Urinary bladder (tissue), 3 donors: ENCODE measurements at regions not wholly inside any gene's neighbourhood (a gene's known extent, or its start where the extent isn't known, plus 50 kb on each side); places are given as distances from the start of the nearest gene placed in this dataset.

ENCODE experiments used
- DNase-seq: peaks from one replicate; pipeline ENCODE4 v3.0.0-alpha.2; 2015; ENCODE audit errors: extremely low spot score
- H3K27ac ChIP-seq: one replicate; pipeline ENCODE4 v1.5.1; 2013; ENCODE audit warnings: low read depth, mild to moderate bottlenecking, moderate library complexity
- H3K36me3 ChIP-seq: one replicate; pipeline ENCODE4 v1.6.1; 2013; ENCODE audit warnings: mild to moderate bottlenecking, moderate library complexity; ENCODE audit not compliant: insufficient read depth
- H3K4me1 ChIP-seq: one replicate; pipeline ENCODE4 v1.6.1; 2013; ENCODE audit warnings: mild to moderate bottlenecking, moderate library complexity; ENCODE audit not compliant: insufficient read depth
- H3K4me3 ChIP-seq: one replicate; pipeline ENCODE4 v1.5.1; 2013; ENCODE audit warnings: low read depth, low read length
- WGBS: extraction: QIAGEN DNeasy Blood & Tissue Kit; methylation state at CpG from one replicate; pipeline ENCODE4 v1.1.7; 2013; 5-methylcytosine and 5-hydroxymethylcytosine counted together
- donor health status: healthy with polysubstance abuse.
- donor health status: healthy.

DNA sequence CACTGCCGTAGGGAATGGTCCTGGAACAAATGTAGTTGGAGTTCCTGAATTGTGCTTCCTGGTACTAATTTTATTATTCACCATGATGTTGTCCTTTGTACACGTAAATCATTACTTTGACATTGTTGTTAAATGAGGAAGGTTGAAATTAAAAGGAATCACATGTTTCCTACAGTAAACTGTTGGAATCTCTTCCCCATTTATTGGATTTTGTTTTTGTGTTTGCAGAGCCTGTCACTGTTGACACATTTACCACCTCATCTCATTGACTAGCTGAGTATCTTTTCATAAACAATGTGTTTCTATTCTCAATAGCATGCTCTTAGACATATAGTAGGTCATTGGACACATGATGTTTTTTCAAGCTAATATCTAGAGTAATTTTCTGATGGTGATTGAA, 1012.5 kb downstream of the NR2F1-AS1 start:
- WGBS = 86% methylated on average over 2 of the region's 2 CpGs

DNA sequence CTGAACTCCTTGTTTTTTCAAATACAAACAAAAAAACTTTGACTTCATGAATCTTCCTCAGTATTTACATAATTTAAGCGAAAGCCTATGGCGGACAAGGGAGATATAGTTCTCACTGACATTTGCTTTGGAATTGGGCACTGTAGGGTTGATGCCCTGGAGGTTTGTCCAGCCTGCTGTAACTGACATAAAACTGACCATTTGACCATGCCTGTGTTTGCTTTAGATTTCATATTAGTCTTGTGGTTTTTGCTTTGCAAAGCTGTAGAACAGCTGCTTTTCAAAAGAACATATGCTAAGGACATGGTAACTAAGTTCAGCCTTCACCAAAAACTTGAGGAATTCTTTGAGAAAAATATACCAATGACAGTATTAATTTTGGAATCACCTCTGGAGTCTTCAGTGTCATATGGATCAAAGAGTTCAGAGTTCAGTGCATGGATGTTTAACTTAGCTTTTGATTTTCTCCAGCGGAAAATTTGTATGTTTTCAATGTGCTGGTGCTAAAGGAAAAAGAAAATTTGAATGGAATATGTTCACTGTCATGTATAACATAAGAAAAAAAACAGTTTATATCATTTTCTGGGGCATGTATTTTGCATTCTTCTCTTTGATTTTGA, 1013.1 kb downstream of the NR2F1-AS1 start:
- H3K4me1 ChIP-seq = no peaks in the 10 kb centered on the region
- 96% methylated on average over 3 of the region's 3 CpGs for WGBS
- DNase-seq = no peak

More for the DNA sequence above, 1012.5 kb downstream of the NR2F1-AS1 start:
- no peak for DNase-seq
- Histone ChIP-seq H3K36me3 (no peaks in the 10 kb centered on the region), H3K4me3 (no peak overlapping the region), H3K27ac (no peak overlapping the region), H3K4me1 (no peaks in the 10 kb centered on the region)

DNA sequence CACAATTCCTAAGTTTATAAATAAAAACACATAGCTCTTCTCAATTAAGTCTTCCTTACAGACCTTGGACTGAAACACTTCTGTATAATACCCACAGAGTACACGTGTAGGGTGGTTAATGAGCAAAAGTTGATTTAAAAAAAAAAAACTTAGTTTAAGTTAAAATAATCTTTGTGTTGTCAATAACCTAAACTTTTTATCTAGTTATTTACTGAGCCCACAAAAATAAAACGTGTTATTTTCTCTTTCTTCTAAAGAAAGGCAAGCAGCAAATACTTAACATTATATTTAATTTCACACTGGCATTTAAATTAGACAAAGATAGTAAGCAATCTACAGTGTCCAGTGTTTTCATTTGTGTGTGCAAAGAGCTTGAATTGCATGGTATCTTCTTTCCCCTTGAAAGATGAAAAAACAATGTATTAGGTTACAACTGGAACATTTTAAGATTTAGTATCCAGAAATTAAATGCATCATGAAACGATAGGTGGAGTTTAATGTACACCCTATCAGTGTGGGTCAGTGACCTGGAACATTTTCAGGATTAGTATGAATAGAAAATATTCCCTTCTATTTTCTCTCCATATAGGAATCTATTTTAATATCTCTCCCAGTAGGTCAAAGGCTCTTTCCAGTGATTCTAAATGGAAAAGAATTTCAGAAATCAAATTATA, 1014.8 kb downstream of the NR2F1-AS1 start:
- 56% methylated on average over 3 of the region's 3 CpGs for WGBS
- no peak overlapping the region for H3K27ac ChIP-seq
- H3K36me3 ChIP-seq = no peaks in the 10 kb centered on the region
- DNase-seq = no peak
- H3K4me1 ChIP-seq = no peaks in the 10 kb centered on the region
- no peak overlapping the region for H3K4me3 ChIP-seq

More for the DNA sequence above, 1013.1 kb downstream of the NR2F1-AS1 start:
- Histone ChIP-seq H3K27ac (no peak overlapping the region), H3K36me3 (no peaks in the 10 kb centered on the region), H3K4me3 (no peak overlapping the region)

DNA sequence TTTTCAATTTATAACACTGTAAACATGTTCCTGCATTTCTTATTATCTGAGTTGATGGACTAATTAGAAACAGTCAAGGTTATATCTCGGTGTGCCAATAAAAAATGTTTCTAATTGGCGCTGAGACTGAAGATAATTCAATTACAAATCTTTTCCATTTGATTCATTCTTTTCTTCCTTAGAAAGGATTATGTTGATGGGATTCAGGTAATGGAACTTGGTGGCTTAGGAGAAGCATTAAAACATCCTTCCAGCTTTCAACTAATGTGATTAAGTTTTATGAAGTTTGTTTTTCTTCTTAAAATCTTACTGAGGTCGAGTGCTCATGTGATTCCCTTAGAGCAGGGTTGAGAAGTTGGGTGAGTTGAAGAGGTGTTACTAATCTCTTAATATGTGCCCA, 1015.3 kb downstream of the NR2F1-AS1 start:
- no peaks in the 10 kb centered on the region for H3K4me1 ChIP-seq
- no peak for DNase-seq
- WGBS = 70% methylated on average over 3 of the region's 3 CpGs
- no peaks in the 10 kb centered on the region for H3K36me3 ChIP-seq
- H3K4me3 ChIP-seq = no peak overlapping the region
- no peak overlapping the region for H3K27ac ChIP-seq

DNA sequence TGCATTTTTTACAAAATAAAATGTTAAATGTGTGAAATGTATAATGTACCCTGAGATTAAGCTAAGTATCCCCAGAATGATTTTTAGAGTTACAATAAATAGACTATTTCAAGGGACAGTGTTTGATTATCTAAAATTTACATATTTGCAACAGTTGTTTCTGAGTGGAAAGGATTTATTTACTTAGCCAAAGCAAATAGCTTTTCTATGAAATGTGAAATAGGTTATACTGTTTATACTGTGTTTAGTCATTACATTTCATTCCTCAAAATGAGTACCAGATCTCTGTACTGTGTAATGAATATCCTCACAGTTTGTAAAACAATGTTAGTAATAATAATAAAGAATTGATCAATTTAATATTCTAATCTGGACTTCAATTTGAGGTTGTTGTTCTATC, 1019.0 kb downstream of the NR2F1-AS1 start:
- H3K27ac ChIP-seq = no peak overlapping the region
- no peaks in the 10 kb centered on the region for H3K4me1 ChIP-seq
- no peak overlapping the region for H3K4me3 ChIP-seq
- H3K36me3 ChIP-seq = no peaks in the 10 kb centered on the region
- DNase-seq = no peak

DNA sequence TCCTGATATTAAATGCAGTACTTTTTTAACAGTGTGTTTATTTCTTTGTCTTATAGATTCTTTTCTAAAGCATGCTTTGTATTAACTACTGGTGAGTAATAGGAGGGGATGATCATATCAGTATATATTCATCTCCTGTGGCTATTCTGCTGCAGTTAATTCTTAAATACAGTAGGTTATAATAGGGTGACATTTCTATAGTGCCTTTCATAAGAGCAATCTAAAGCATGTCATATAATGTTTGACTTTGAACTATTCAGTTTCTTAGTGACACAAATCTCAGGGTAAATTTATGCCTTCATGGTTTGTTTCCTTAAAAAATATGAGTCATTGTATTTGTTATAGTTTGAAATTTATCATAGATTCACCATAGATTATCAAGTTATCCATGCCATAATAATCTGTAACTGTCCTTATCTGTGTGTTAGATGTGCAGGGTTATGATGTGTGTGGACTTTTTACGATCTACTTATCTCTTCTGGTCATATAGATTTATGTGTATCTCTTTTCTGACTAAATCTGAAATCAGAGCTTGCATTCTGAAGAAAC, 1019.5 kb downstream of the NR2F1-AS1 start:
- Histone ChIP-seq H3K27ac (no peak overlapping the region), H3K4me3 (no peak overlapping the region), H3K36me3 (no peaks in the 10 kb centered on the region), H3K4me1 (no peaks in the 10 kb centered on the region)
- DNase-seq = no peak
- WGBS = 41% methylated on average over 1 of the region's 1 CpG

DNA sequence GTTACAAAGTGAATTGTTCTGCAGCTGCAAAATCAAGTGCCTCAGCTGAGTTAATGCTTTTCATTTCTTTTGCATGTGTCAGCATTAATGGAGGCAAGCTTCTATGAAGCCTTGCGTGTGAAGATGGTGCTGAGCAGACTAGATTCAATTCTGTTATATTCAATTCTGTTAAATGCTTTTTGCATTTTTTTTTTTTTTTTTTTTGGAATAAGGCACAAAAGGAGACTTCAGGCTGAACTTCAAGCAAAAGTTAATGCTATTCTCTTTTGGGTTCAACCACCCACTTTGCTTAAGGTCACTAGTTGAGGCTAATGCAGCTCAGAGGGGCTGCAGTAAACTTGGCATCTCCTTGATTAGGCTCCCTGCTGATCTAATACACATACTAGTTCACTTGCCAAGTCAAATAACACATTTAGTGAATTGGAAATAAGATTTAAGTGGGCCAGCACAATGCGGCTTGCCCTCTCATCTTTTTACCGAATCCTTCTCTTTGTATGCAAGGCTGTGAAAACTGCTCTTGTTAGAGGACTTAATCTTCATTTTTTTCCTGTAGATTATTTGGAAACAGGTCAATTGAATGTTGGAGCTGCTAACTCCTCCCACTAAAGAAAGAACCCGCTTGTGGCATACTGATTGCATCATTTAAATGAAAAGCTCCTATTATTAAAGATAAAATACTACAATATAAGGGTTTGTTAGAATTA, 1020.2 kb downstream of the NR2F1-AS1 start:
- DNase-seq = no peak
- Histone ChIP-seq H3K4me3 (no peak overlapping the region), H3K4me1 (no peaks in the 10 kb centered on the region), H3K27ac (no peak overlapping the region), H3K36me3 (no peaks in the 10 kb centered on the region)
- 72% methylated on average over 4 of the region's 4 CpGs for WGBS

DNA sequence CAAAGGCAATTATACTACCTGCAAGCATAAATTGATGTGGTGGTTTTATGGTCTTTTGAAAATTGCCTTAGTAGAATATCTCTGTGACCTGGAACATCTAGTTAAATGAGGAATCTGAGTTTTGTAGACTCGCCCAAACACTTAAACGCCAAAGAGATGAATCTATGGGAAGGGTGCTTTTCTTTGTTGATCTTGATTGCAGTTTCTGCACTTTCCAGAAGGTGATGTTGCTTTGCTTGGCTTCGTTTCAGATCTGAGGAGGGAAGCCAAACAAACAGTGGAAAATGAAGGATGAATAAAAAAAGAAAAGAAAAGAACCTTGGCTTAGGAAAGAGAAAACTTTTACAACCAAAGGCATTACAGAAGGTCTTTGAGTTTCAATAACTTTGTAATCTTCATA, 1021.2 kb downstream of the NR2F1-AS1 start:
- no peaks in the 10 kb centered on the region for H3K36me3 ChIP-seq
- H3K27ac ChIP-seq = no peak overlapping the region
- DNase-seq = no peak
- no peaks in the 10 kb centered on the region for H3K4me1 ChIP-seq
- 47% methylated on average over 3 of the region's 3 CpGs for WGBS
- no peak overlapping the region for H3K4me3 ChIP-seq

DNA sequence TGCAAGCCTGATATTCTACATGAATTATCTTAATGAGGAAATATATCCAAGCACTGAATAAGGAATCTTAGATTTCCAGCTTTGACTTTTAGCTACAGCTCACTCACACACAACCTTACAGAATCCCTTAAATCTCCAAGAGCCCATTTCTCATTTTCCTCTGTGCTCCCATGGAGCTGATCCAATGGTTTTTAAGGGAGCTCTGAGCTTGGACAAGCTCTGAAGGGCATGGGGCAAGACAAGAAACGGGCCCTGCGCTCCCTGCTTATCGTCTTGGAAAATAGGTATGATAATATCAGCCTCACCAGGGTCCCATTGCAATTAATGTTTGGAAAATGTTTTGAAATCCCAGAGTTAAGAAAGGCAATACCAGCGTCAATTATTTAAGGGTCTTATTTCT, 1021.7 kb downstream of the NR2F1-AS1 start:
- 86% methylated on average over 4 of the region's 4 CpGs for WGBS
- Histone ChIP-seq H3K27ac (no peak overlapping the region), H3K36me3 (no peaks in the 10 kb centered on the region), H3K4me3 (no peak overlapping the region), H3K4me1 (no peaks in the 10 kb centered on the region)
- no peak for DNase-seq

DNA sequence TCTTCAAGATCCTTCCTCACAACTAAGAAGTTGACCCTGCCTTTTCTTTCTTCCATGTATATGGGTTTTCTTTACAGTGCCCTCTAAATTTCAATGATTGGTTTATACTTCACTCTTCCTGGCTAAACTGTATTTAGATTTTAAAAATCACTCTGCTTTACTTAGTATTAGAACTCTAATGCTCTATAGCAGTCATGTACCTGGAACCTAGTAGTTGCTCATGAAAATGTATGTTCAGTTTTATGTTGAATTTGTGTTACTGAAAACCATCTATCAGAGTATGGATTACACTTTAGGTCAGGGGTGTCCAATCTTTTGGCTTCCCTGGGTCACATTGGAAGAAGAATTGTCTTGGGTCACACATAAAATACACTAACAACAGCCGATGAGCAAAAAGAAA, 1024.3 kb downstream of the NR2F1-AS1 start:
- no peaks in the 10 kb centered on the region for H3K36me3 ChIP-seq
- DNase-seq = no peak
- no peak overlapping the region for H3K4me3 ChIP-seq
- no peaks in the 10 kb centered on the region for H3K4me1 ChIP-seq
- 93% methylated on average over 1 of the region's 1 CpG for WGBS
- no peak overlapping the region for H3K27ac ChIP-seq

DNA sequence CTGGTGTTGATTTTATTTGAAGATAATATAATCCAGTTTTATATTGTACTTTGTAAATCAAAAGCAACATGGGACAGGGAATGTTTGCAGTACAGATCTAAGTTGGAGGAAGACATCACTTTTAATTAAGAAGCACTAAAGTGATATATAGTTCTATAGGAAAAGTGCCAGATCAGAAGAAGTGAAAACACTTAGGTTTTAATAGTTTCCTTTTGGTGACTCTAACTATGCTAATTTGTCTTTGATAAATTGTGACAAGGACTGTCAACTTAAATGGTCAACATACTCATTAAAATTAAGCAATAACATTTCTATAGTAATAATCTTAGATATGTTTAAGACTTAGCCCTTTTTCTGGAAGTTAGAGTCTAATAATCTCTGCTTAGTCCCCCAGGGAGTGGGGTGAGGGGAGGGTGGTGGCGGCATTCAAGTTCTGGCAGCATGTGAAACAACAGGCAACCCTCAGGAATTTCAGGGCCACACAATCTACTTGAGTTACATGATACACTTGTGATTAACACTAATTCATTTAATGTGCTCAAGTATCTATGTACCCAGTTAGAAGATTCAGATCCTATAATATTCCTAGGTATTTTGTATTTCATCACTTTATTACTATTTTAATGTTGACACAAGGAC, 1026.5 kb downstream of the NR2F1-AS1 start:
- H3K36me3 ChIP-seq = no peaks in the 10 kb centered on the region
- no peaks in the 10 kb centered on the region for H3K4me1 ChIP-seq
- no peak for DNase-seq
- 92% methylated on average over 1 of the region's 1 CpG for WGBS
- H3K27ac ChIP-seq = no peak overlapping the region
- H3K4me3 ChIP-seq = no peak overlapping the region

DNA sequence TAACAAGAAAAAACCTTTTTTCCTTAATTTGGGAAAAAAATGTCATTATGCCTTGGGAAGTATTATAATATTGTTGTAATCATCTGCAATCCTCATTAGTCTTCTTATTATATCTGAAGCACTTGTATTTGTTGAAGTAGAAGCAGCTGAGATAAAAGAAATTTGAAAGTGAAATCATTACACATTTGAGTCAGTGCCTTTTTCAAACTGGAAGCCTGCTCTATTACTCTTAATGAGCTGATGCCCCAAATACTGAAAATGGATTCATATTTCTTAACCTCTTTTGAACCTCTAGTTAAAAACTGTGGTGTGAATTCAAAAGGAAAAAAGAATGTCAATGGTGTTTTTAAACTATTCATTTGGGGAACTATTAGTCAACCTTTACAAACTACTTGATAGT, 1027.7 kb downstream of the NR2F1-AS1 start:
- no peak for DNase-seq
- no peak overlapping the region for H3K27ac ChIP-seq

DNA sequence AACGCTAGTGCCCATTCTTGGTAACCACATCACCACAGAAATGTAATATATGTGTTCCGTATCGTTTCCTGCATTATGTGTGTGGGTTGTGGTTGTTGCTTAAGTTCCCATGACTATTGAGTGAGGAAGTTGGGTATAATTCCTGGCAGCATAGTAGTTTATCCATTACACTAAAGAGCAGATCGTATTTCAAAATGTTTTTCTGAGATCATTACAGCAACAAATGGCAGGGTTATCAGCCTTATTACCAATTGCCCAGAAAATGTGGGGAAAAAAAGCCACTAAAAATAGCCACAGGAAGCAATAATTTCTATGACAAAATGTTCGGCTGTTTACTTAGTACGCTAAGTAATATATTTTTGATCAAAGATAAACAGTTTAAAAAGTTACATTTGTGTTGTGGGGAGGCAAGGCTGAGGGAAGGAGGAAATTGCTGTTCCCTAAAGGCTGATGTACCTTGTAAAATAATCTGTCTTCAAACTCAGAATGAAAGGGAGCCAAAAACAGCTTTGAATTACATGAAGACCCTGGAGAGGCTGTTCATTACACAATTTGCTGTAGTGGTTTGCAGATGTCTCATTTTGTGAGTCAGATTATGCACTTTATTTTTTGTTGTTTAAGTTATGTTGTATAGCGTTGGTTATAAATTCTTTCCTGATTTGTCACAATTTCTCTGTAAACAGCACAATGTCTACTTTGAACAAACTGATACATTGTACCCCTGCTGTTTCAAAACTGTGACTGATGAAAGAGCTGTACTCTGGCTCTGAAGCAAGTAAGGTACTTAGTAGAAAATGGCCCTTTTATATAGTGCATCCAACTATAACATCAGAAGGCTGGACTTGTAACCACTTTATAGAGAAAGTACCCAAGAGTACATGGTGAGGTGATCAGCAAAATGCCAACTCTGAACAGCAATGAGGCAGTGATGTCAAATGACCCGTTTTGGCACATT, 1028.5 kb downstream of the NR2F1-AS1 start:
- H3K27ac ChIP-seq = no peak overlapping the region
- no peaks in the 10 kb centered on the region for H3K4me1 ChIP-seq
- no peak overlapping the region for H3K4me3 ChIP-seq
- 45% methylated on average over 8 of the region's 8 CpGs for WGBS
- H3K36me3 ChIP-seq = no peaks in the 10 kb centered on the region
- DNase-seq = peak; percentile 67

More for the DNA sequence above, 1027.7 kb downstream of the NR2F1-AS1 start:
- H3K4me3 ChIP-seq = no peak overlapping the region
- H3K36me3 ChIP-seq = no peaks in the 10 kb centered on the region
- H3K4me1 ChIP-seq = no peaks in the 10 kb centered on the region
